ENCODE measurements at regions not wholly inside any gene's neighbourhood (a gene's known extent, or its start where the extent isn't known, plus 50 kb on each side); places are given as distances from the start of the nearest gene placed in this dataset.
"Not testable (repeated sequence)": the region's sequence is repeated elsewhere in the genome, so short reads cannot be mapped to it uniquely, and the experiment has no call there.

DNA sequence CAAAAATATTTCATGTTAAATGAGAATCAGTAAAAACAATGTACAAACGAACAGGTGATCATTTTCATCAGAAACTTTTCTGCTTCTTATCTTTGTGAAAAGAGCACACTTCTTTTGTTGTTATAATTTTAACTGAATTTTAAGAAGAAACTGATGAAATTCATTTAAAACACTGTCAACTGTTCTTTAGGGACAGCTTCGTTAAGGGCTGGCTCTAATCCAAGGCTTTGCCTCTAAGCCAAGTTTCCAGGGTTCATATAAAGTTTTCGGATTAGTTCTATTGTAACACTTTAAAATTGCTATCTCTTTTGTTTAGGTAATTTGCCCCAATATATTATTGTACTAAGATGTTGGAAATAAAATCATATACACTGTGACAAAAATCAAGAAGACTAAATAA, 559.2 kb downstream of the TUSC1 start:
- no peaks in the 10 kb centered on the region for H3K4me1 ChIP-seq
- no peak for TF ChIP-seq CTCF (IDR thresholded peaks at IDR 0.05)
- no peak for TF ChIP-seq POLR2A (IDR thresholded peaks at IDR 0.05)

DNA sequence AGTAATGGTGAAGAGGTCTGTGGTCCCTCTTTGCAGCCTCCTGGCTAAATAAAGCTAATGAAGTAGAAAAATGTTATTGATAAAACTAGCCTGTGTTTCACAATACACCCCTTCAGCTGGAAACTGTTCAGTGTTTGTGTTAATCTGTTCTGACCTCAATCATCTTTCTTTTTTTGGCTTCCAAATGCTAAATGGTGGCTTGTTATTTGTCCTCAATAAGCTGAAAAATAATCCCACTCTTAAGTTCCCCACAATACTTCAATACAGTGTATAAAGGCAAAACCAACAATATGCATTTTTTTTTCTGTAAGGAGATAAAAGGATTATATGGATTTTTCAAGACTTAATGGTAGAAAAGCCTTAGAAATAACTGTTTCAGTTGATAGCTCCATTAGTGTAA, 560.5 kb downstream of the TUSC1 start:
- no peak overlapping the region for H3K4me3 ChIP-seq
- H3K27ac ChIP-seq, result no peak overlapping the region
- H3K9me3 ChIP-seq, result no peaks in the 10 kb centered on the region
- TF ChIP-seq POLR2A (IDR thresholded peaks at IDR 0.05) (no peak), CTCF (IDR thresholded peaks at IDR 0.05) (no peak)
- no peaks in the 10 kb centered on the region for H3K4me1 ChIP-seq
- no peak for DNase-seq
- no peaks in the 10 kb centered on the region for H3K27me3 ChIP-seq
- H3K36me3 ChIP-seq, result no peaks in the 10 kb centered on the region

More for the DNA sequence above, 559.2 kb downstream of the TUSC1 start:
- Histone ChIP-seq H3K36me3 (no peaks in the 10 kb centered on the region), H3K9me3 (no peaks in the 10 kb centered on the region), H3K4me3 (no peak overlapping the region), H3K27me3 (no peaks in the 10 kb centered on the region), H3K27ac (no peak overlapping the region)
- no peak for DNase-seq

GRCh38 chr9:25102204-25102603, 556.5 kb upstream of the IZUMO3 start:
- not testable (repeated sequence) for H3K4me1 ChIP-seq

GRCh38 chr9:25094518-25094917, 548.8 kb upstream of the IZUMO3 start:
- Histone ChIP-seq H3K27me3 (no peaks in the 10 kb centered on the region), H3K36me3 (no peaks in the 10 kb centered on the region), H3K27ac (no peak overlapping the region), H3K4me1 (no peaks in the 10 kb centered on the region), H3K4me3 (no peak overlapping the region), H3K9me3 (no peaks in the 10 kb centered on the region)
- DNase-seq, result no peak
- no peak for TF ChIP-seq CTCF (IDR thresholded peaks at IDR 0.05)
- TF ChIP-seq POLR2A (IDR thresholded peaks at IDR 0.05), result no peak

More at GRCh38 chr9:25102204-25102603, 556.5 kb upstream of the IZUMO3 start:
- not testable (repeated sequence) for H3K4me3 ChIP-seq, H3K36me3 ChIP-seq, H3K27me3 ChIP-seq, H3K27ac ChIP-seq, DNase-seq
- peaks cover 0 to 11% (median 0%) of the 10 kb centered on the region in 4 donors for H3K9me3 ChIP-seq

GRCh38 chr9:25078202-25078601, 532.5 kb upstream of the IZUMO3 start:
- Histone ChIP-seq H3K4me3 (no peak overlapping the region), H3K36me3 (no peaks in the 10 kb centered on the region), H3K9me3 (no peaks in the 10 kb centered on the region), H3K27ac (no peak overlapping the region), H3K4me1 (no peaks in the 10 kb centered on the region), H3K27me3 (no peaks in the 10 kb centered on the region)
- no peak for DNase-seq
- TF ChIP-seq POLR2A (IDR thresholded peaks at IDR 0.05) (no peak), CTCF (IDR thresholded peaks at IDR 0.05) (no peak)

DNA sequence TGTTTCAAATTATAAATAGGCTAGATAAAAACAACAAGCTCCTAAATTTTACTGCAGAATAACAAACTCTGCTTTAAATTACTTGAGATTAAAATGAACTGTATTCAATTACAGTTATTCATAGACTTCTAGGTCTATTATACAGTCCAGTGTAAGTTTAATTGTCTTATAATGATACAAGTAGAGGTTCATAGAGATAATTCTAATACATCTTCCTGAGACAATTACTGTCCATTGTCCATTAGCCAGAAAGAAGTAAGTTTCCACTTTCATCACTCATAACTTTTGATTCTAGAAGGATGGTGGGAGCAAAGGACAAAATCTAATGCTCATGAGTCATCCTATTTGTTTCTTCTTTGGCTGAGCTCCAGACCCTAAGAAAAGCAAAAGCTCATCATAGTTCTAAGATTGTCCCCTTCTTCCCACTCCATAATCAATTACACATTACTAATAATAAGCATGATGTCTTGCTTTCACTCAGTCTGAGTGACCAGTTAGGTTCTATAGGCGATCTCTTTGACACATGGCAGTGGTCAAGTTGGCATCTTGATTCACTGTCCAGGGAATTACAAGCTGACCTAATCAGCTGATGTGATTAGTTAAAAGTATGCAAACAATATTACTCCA, 502.5 kb upstream of the IZUMO3 start:
- no peaks in the 10 kb centered on the region for H3K4me1 ChIP-seq
- no peaks in the 10 kb centered on the region for H3K36me3 ChIP-seq
- peaks cover 0 to 13% (median 0%) of the 10 kb centered on the region in 4 donors for H3K9me3 ChIP-seq
- no peak overlapping the region for H3K4me3 ChIP-seq
- H3K27me3 ChIP-seq, result no peaks in the 10 kb centered on the region
- TF ChIP-seq POLR2A (IDR thresholded peaks at IDR 0.05) (no peak), CTCF (IDR thresholded peaks at IDR 0.05) (no peak)
- no peak overlapping the region for H3K27ac ChIP-seq
- DNase-seq, result no peak

DNA sequence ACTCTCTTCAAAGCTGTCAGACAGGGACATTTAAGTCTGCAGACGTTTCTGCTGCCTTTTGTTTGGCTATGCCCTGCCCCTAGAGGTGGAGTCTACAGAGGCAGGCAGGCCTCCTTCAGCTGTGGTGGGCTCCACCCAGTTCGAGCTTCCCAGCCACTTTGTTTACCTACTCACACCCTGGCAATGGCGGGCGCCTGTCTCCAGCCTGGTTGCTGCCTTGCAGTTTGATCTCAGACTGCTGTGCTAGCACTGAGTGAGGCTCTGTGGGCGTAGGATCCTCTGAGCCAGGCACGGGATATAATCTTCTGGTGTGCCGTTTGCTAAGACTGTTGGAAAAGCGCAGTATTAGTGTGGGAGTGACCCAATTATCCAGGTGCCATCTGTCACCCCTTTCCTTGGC, 499.8 kb upstream of the IZUMO3 start:
- not testable (repeated sequence) for H3K27ac ChIP-seq, DNase-seq, H3K4me1 ChIP-seq, H3K36me3 ChIP-seq, H3K4me3 ChIP-seq, H3K27me3 ChIP-seq
- H3K9me3 ChIP-seq, result peaks cover 0 to 13% (median 0%) of the 10 kb centered on the region in 4 donors

Data from Peyer's patch (tissue), 4 donors.